Ureter (tissue), 1 donor: ENCODE measurements at regions not wholly inside any gene's neighbourhood (a gene's known extent, or its start where the extent isn't known, plus 50 kb on each side); places are given as distances from the start of the nearest gene placed in this dataset.
"Not testable (repeated sequence)": the region's sequence is repeated elsewhere in the genome, so short reads cannot be mapped to it uniquely, and the experiment has no call there.

Experiments used
- DNase-seq: peaks from one replicate; pipeline ENCODE4 v3.0.0-alpha.2; 2020; ENCODE audit warnings: low spot score
- donor health status: DM: yes; HTN: yes; CAD: no.

DNA sequence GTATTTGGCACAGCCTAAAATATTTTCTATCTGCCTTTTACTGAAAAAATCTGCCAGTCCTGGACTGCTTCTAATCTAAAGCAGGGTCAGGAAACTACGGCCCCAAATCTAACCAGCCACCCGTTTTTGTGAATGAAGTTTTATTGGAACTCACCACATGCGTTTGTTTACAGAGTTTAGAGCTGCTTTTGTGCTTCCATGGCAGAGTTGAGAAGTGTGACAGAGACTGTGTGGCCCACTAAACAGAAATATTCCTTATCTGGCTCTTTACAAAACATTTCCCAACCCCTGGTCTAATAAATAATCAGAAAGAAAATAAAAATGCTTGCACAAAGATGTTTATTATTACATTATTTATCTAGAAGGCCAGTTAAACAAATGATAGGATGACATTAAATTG is 110.2 kb downstream of the COPRS start:
- DNase-seq = no peak

DNA sequence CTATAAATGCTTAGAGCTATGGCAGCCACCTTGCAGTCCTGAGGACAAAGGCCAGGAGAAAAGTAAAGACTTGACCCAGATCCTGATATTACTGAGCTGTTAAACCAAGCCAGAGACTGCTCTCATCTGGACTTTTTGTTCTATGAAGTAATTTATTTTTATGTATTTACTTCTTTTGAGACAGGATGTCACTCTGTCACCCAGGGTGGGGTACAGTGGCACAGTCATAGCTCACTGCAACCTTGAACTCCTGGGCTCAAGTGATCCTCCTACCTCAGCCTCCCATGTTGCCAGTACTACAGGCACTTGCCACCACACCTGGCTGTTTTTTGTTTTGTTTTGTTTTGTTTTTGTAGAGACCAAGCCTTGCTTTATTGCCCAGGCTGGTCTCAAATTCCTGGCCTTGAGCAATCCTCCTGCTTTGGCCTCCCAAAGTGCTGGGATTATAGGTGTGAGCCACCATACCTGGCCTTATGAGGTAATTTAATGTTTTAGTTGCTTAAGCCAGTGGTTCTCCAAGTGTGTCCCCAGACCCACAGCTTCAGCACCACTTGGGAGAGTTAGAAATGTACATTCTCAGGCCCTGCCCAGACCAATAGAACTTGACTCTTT is 112.1 kb downstream of the COPRS start:
- no peak for DNase-seq

DNA sequence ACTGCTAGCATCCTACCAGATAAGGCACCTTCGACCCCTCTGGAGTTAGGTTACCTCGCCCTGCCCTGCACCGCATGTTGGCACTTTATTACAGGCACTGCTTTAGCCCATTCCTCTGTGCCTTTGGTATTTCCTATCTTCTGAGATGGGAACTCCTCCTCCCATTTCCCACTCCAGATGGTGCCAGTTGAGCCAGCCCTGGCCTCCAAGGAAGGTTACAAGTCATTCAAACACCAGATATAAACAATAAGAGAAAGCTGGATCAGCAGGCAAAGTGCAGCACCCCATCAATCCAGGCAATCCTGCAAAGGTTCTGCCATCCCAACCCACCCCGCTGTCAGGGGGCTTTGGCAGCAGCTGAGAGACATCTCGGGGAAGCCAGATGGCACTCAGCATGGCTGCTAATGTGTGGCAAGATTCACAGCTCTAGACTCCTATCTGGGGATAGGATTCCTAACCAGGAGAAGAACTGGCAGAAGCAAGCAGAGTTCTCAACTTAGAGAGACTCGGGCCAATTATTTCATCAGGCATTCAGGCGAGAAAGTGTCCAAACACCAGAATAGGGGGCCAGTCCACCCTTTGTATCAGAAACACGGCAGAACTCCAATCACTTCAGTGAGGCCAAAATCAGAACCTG is 113.0 kb downstream of the COPRS start:
- no peak for DNase-seq

DNA sequence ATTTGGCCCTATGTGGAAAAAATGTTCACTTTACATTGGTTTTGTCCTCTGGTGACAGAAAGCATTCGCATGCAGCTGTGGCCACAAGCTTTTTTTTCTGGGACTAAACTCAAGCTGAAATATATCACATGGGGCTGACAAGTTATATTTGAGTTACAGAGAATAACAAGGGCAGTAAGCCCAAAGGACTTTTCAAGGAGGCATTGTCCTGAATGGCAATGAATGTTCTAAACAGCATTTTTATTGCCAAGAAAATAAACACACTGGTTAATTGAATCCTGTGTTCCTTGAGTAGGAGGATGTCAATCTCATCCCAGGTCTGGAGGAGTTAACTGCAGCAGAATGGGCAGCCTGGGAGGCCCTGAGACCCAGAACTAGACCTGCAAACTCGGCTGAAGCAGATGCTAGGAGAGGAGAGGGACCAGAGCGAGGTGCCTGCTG is 114.5 kb downstream of the COPRS start:
- no peak for DNase-seq

DNA sequence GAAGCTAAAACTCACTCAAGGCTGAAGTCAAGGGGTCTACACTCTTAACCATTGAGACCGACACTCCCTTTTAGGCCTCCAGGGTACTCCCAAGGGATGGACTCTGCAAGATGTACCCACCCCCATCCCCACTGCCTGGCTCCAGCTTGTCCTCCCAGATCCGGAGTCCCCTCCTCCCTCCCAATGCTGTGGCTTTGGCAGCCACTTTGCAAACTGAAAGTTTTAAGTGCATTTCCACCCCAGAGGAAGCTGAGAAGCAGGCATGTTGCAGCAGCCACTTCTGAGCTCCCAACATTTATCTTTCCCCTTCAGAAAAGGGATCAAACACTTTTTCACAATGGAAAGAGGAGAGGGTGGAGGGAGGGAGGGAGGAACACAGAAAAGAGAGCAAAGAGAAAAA is 115.2 kb downstream of the COPRS start:
- DNase-seq = no peak

DNA sequence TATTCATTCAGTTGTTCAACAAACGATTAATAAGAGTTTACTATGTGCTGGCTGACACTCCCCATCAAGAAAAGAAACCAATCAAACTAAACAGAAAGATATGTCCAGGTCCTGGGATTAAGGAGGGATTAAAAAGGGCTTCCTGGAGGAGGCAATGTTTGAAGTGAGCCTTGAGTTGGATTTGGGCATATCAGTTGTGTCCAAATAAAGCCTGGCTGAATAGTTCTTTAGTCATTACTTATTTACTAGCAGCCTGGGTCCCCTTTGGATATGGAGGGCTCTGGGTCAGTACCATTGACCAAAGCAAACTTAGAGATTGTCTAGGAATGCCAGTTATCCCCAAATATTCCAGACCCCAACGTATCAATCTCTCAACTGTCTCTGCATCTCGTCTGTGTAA is 117.7 kb downstream of the COPRS start:
- no peak for DNase-seq

DNA sequence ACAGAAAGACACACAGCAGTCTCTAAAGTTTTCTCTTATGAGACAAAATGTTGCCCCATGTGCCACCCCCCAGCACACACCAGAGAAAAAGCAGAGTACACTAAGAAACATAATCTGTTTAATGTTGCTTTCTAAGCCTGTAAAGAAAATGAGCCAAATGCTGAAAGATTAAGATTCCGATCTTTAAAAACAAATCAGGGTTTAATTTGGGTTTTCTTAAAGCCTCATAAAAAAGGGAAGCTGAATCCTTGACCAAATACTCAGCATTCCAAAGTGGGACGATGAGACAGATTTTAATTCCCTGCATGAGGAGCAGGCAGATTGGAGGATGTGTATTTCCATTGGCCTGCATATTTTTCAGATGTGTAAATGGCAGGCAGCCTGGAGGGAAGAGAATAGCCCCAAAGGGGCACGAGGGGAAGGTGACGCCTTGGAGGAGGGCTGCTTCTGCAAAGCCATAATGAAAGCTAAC is 118.4 kb downstream of the COPRS start:
- no peak for DNase-seq

DNA sequence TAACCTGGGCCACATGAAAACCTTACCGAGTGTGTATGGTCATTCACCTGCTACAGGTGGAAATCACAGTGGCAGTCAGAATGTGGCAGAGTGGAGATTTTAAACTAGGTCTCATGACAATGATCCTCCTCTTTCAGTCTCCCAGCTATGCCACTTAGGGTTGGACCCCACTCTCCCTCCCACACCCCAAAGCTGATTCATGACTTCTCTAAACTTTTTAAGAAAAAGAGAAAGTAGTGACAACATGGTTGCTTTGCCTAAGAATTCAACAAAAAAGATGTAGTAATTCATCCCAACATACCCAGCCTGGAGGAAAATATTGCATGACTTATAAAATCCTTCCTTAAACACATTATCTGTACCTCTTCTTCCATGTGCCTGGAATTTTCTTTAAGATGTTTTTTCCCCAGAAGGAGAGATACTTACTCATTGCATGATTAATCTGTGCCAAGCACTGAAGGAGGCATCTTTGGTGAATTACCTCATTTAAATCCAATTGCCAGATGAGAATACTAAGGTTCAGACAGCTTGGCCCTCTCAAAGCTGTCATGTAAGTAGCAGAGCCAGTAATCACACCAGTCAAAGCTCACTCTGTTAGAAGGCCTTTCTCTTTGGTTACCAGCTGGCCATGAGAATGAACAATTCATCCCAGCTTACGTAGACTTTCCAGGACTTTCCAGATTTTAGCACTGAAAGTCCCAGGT is 119.9 kb downstream of the COPRS start:
- no peak for DNase-seq

DNA sequence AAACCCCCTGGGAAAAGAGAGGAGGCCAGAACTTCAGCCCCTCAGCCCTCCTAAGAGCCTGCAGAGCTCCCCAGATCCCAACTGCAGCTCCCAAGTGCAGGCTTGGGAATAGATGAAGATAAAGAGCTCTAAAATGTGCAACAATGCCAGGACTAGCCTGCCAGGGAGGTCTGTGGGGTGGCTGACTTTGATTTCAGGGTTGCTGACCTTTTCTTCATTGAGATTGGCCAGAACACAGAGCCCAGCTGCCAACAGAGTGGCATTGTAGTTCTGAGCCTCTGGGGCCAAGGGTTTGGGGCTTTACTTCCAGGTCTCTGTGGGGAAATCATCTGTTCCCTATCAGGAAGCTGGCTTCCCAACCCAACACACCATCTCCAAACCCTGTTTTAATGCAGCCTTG is 120.6 kb downstream of the COPRS start:
- no peak for DNase-seq

DNA sequence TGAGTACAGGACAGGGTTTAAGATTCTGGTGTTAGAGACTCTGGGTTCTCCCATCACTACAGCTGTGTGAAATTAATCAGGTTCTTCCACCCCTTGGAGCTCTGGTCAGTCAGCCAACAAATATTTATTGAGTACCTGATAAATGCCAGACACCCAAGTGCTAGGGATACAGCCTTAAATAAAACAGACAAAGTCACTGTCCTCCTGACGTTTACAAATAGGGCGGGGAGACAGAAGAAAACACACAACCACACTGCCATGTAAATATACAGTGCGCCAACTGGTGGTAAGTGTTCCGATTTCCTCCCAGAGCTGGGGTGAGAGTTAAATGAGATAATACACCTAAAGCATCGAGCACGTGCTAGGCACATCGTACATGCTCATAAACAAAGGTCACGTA is 121.0 kb downstream of the COPRS start:
- DNase-seq = no peak

DNA sequence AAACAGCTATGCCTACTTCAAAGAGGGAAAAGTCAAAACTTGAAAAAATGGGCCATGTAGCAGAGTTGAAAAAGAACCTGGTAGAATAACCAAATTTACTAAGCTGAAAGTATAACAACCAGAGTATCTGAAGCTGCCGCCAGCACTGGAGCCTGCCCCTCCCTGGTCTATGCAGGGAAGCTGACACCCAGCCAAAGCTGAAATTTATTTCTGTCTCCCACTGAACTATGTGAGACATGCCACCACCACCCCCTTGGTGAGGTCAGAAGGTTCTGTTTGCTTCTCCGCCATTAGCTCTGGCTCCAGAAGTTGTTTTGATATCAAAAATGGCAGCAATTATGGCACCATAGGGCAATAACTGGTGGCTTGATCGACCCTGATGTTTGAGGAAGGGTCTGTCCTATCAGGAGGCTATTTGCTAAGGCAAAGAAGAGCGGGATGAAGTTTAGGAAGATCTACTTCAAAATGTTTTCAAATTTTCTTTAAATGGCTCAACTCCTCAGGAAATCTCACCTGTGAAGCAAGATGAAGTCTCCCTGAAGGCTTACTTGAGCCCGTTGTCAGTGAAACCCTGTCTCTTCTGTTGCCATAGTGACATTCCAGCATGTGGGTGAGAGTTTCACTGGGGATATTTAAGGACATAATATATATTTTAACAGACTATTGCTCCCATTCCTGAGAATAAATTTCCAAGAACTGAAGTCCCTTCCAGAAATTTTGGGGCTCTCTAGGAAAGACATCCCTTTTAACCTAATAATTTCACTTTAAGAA is 122.0 kb downstream of the COPRS start:
- DNase-seq = no peak

DNA sequence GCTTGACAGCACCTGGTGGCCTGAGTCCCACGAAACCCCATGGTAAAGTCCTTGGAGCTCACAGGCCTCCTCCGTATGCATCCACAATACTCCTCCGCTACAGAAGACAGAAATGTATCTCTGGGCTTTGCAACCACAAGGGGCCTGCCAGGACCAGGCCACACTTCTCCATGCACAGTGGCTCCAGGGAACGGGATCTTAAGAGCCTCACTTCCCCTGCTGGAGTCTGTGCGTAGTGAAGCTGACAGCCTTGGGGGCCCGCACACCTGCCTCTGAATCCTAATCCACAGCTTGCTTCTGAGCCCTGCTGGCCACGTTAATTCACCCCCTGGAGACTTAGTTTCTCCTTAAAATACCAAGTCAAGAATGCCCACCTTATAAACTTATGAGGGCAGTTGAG is 125.7 kb downstream of the COPRS start:
- DNase-seq = no peak

DNA sequence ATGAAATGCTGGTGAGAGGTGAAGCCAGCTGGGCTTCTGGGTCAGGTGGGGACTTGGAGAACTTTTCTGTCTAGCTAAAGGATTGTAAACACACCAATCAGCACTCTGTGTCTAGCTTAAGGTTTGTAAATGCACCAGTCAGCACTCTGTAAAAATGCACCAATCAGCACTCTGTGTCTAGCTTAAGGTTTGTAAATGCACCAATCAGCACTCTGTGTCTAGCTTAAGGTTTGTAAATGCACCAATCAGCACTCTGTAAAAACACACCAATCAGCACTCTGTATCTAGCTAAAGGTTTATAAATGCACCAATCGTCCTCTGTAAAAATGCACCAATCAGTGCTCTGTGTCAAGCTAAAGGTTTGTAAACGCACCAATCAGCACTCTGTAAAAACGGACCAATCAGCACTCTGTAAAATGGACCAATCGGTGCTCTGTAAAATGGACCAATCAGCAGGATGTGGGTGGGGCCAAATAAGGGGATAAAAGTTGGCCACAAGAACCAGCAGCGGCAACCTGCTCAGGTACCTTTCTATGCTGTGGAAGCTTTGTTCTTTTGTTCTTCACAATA is 127.4 kb downstream of the COPRS start:
- not testable (repeated sequence) for DNase-seq

DNA sequence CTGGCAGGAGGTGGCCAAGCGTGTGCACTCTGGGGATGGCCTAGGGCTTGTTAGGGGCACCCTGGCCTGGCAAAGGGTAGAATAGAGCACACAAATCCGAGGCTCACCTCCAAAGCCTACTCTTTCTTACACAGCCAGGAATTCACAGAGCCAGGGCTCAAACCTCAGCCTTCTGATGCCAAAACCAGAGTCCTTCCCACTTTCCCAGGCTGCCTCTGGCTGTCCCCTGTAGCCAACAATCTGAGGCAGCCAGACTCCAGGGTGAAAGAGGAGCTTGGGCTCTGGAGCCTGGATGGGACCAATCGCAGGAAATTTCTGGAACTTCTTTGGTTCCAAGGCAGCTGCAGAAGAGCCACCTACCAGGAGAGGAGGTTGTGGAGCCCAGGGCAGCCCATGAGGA is 127.9 kb downstream of the COPRS start:
- DNase-seq = no peak

DNA sequence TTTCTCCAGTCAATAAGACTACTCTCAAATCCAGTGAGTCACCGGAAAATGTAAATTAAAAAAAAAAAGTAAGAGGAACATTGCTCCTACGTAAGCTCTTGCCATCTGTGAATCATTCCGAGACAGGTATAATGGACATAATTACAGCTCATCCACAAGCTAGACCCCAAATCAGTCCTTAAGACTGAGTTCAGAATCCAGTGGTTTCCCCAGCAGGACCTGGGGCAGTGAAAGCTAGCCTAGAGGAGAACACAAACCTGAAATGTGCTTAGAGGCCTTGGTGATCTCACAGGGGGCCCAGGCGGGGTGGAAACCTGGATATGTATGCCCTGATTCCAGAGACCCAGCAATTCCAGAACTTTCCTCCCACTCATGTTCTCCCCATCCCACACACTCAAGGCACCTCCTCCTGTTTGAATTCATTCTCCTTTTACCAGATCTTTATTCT is 132.0 kb downstream of the COPRS start:
- DNase-seq = no peak

DNA sequence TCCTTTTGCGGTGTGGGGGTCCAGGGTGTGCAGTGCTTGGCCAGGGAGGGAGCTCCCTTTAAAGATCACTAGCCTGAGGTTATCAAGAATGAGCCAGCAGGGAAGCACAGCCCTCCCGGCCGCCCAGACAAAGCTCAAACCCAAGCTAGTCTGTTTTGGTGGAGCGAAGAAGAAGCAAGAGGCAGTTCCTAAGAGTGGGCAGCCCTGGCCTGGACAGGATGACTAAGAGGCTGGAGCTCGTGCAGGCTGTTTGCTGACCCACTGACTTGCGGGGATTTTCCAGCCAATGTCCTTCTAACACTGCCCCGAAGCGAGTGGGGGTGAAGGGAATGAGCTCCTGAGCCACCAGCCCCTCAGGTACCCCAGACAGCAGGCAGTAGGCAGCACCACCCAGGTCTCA is 134.4 kb downstream of the COPRS start:
- no peak for DNase-seq

DNA sequence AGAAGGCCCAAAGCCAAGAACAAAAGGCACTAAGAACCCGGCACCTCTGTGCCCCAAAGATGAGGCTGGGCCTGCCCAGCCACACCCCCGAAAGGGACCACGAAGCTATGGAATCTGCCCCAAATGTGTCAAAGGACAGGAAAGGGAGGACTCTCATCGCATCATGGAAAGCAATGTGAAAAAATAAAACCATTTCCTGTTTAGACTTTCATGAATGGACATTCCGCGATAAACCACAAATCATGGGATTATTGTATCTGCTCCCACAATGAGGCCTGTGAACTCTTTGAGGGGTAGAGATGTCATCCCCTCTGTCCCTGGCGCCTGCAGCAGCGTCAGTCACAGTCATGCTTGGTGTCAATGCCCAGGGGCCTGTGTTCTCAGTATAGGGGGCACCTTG is 135.0 kb downstream of the COPRS start:
- DNase-seq = no peak

DNA sequence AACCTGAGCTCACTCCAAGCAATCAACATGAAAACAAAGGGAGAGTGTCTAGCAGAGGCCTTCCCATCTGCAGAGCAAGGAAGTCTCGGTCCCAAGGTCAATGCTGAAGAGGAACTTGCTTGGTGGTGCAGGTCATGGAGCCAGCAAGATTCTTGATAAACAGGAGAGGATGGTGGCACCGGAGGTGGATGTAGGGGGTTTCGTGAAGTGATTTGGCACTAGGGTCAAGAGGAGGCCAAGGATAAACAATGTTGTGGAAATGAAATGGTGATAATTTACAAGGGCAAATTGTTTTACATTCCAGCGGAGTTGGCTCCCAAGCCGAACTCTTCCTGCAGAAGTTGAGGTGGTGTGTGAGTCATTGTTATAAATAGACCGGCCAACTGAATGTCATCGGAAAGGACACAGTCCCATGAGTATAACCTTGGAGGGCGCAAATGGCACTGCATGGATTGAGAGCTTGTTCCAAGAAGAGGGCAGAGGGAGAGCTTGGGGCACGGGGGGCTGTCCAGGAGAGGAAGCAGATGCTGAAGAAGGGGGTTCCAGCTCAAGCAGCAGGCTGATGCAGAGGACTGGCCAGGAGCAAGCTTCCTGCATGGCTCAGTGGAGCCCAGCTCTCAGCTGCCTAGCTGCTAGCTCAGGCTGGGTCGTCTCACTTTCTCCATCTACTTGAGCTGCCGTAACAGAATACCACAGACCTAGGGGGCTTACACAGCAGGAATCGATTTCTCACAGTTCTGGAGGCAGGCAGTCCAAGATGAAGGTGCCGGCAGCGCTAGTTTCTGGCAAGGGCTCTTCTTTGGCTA is 136.6 kb downstream of the COPRS start:
- DNase-seq = no peak

DNA sequence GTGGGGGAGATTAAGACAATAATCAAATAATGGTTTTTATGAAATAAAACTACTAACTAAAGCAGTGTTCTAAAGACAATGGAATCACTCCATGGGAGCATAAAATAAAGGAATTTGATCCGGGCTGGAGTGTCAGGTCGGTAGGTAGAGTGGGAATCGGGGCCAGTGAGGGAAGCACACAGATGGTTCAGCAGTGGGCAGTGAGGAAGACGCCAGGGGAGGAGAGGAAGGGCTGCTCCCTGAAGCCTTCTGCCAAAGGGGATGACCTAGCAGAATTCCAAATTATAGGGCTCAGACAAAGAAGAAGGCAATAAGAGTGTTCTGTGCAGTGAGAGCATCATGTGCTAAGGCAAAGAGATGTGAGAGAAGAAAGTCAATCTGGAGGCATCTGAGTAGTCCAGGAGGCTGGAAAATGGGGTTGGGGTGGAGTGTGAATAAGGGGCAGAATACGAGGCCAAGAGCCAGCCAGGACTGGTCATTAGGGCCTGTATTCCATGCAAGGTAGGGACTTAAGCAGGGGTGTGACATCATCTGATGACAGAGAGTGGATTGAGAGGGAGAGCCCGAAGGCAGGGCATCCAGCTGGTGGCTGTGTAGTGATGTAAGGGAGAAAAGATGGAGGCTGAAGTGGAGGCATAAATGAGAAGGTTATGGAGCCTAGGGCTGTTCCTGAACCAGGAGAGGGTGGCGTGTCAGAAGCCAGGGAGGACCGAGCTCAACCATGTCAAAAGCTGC is 137.6 kb downstream of the COPRS start:
- no peak for DNase-seq

DNA sequence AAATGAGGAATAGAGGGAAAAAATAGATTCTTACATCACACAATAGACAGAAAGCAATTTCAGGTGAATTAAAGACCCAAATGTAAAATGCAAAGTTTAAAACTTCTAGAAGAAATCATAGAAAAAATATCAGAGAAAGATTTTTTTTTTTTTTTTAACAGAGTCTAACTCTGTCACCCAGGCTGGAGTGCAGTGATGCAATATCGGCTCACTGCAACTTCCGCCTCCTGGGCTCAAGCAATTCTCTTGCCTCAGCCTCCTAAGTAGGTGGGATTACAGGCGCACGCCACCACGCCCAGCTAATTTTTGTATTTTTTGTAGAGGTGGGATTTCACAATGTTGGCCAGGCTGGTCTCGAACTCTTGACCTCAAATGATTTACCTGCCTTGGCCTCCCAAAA is 141.8 kb downstream of the COPRS start:
- DNase-seq = not testable (repeated sequence)
